GM12864 (cell line): ENCODE measurements at regions not wholly inside any gene's neighbourhood (a gene's known extent, or its start where the extent isn't known, plus 50 kb on each side); places are given as distances from the start of the nearest gene placed in this dataset.
A peak's percentile ranks its signal among the peaks of the same experiment; 100 is the strongest.

Experiments used
- DNase-seq: peaks from one replicate; pipeline ENCODE4 v3.0.0-alpha.2; 2011; ENCODE audit warnings: low read depth
- H3K4me3 ChIP-seq: 2 replicates; pipeline ENCODE4 v1.5.1; 2011; ENCODE audit warnings: mild to moderate bottlenecking, low read depth, low read length, control low read depth
- CTCF ChIP-seq: IDR thresholded peaks from 2 replicates; pipeline ENCODE4 v1.5.1; 2011; ENCODE audit warnings: low read depth, mild to moderate bottlenecking, moderate library complexity, low read length, control low read depth, inconsistent platforms; ENCODE audit errors: missing control alignments

- DNase-seq = no peak
- H3K4me3 ChIP-seq = no peak overlapping the region
- no peak for TF ChIP-seq CTCF
Observed at GRCh38 chr1:14508613-14509012, 89.9 kb upstream of the KAZN start.

- H3K4me3 ChIP-seq = no peak overlapping the region
- no peak for DNase-seq
- TF ChIP-seq CTCF = no peak
Observed at GRCh38 chr1:14511166-14511680, 87.3 kb upstream of the KAZN start.

GRCh38 chr1:14511796-14512585, 86.5 kb upstream of the KAZN start:
- DNase-seq = no peak

GRCh38 chr1:14513111-14513510, 85.4 kb upstream of the KAZN start:
- DNase-seq = no peak
- H3K4me3 ChIP-seq = no peak overlapping the region
- TF ChIP-seq CTCF = no peak

More at GRCh38 chr1:14511796-14512585, 86.5 kb upstream of the KAZN start:
- H3K4me3 ChIP-seq = no peak overlapping the region
- no peak for TF ChIP-seq CTCF

GRCh38 chr1:14514739-14515138, 83.7 kb upstream of the KAZN start:
- DNase-seq = no peak
- no peak overlapping the region for H3K4me3 ChIP-seq

GRCh38 chr1:14516974-14517840, 81.3 kb upstream of the KAZN start:
- DNase-seq = peak; percentile 43
- no peak overlapping the region for H3K4me3 ChIP-seq
- TF ChIP-seq CTCF = no peak

More at GRCh38 chr1:14514739-14515138, 83.7 kb upstream of the KAZN start:
- TF ChIP-seq CTCF = no peak
